Left ventricle myocardium inferior (tissue), 1 donor: ENCODE measurements at regions not wholly inside any gene's neighbourhood (a gene's known extent, or its start where the extent isn't known, plus 50 kb on each side); places are given as distances from the start of the nearest gene placed in this dataset.

Experiments
- DNase-seq: peaks from one replicate; pipeline ENCODE4 v3.0.0-alpha.2; 2020
- H3K27ac ChIP-seq: fragments of 200-600 bp; replicated peaks from 2 replicates; pipeline ENCODE4 v1.8.0; 2021
- H3K27me3 ChIP-seq: fragments of 200-600 bp; 2 replicates; pipeline ENCODE4 v1.8.0; 2021; ENCODE audit warnings: low read depth
- H3K36me3 ChIP-seq: fragments of 200-600 bp; 2 replicates; pipeline ENCODE4 v1.8.0; 2021
- H3K4me1 ChIP-seq: fragments of 200-600 bp; 2 replicates; pipeline ENCODE4 v1.8.0; 2021
- H3K4me3 ChIP-seq: fragments of 200-600 bp; 2 replicates; pipeline ENCODE4 v1.8.0; 2021; ENCODE audit warnings: mild to moderate bottlenecking, moderate library complexity
- H3K9me3 ChIP-seq: fragments of 200-600 bp; replicated peaks from 2 replicates; pipeline ENCODE4 v1.8.0; 2021
- CTCF ChIP-seq: fragments of 200-600 bp; IDR thresholded peaks from 2 replicates; pipeline ENCODE4 v1.8.0; 2021; ENCODE audit warnings: antibody characterized with exemption, mild to moderate bottlenecking, borderline replicate concordance
- intact Hi-C: fragments of 100-400 bp; cut with micrococcal nuclease; formaldehyde crosslinking; loops from one replicate; pipeline ENCODE4 v1.11.0; 2022
- donor health status: DM: no; HTN: yes; CAD: no; lungs with severe emphysema.

- intact Hi-C loops = no loop called here
- Histone ChIP-seq H3K27me3 (no peaks in the 10 kb centered on the region), H3K9me3 (peaks cover 6% of the 10 kb centered on the region), H3K36me3 (no peaks in the 10 kb centered on the region), H3K4me3 (no peak overlapping the region), H3K27ac (no peak overlapping the region), H3K4me1 (no peaks in the 10 kb centered on the region)
- peak; percentile 33 for TF ChIP-seq CTCF
- DNase-seq = no peak
Measured at GRCh38 chr3:65210026-65210814, 522.4 kb upstream of the ADAMTS9 start.

GRCh38 chr3:65202395-65202794 is 514.6 kb upstream of the ADAMTS9 start:
- no peak overlapping the region for H3K4me3 ChIP-seq
- H3K27ac ChIP-seq = no peak overlapping the region
- no peaks in the 10 kb centered on the region for H3K36me3 ChIP-seq
- peaks cover 6% of the 10 kb centered on the region for H3K9me3 ChIP-seq
- intact Hi-C loops = no loop called here
- DNase-seq = no peak
- H3K27me3 ChIP-seq = no peaks in the 10 kb centered on the region
- no peaks in the 10 kb centered on the region for H3K4me1 ChIP-seq
- no peak for TF ChIP-seq CTCF

GRCh38 chr3:65201926-65202325 is 514.1 kb upstream of the ADAMTS9 start:
- Histone ChIP-seq H3K27ac (no peak overlapping the region), H3K27me3 (no peaks in the 10 kb centered on the region), H3K9me3 (peaks cover 6% of the 10 kb centered on the region), H3K4me1 (no peaks in the 10 kb centered on the region), H3K36me3 (no peaks in the 10 kb centered on the region), H3K4me3 (no peak overlapping the region)
- no peak for TF ChIP-seq CTCF
- DNase-seq = no peak
- intact Hi-C loops = no loop called here

- no peak overlapping the region for H3K4me3 ChIP-seq
- no peak overlapping the region for H3K27ac ChIP-seq
- no peaks in the 10 kb centered on the region for H3K36me3 ChIP-seq
- no peaks in the 10 kb centered on the region for H3K27me3 ChIP-seq
- TF ChIP-seq CTCF = no peak
- DNase-seq = no peak
- no peaks in the 10 kb centered on the region for H3K9me3 ChIP-seq
- intact Hi-C loops = no loop called here
- H3K4me1 ChIP-seq = no peaks in the 10 kb centered on the region
Measured at GRCh38 chr3:65200310-65200970, 512.6 kb upstream of the ADAMTS9 start.

GRCh38 chr3:65196663-65197062 is 508.9 kb upstream of the ADAMTS9 start:
- intact Hi-C loops = no loop called here
- H3K27ac ChIP-seq = no peak overlapping the region
- no peak for TF ChIP-seq CTCF
- no peaks in the 10 kb centered on the region for H3K36me3 ChIP-seq
- H3K27me3 ChIP-seq = no peaks in the 10 kb centered on the region
- H3K4me3 ChIP-seq = no peak overlapping the region
- H3K4me1 ChIP-seq = no peaks in the 10 kb centered on the region
- DNase-seq = no peak
- H3K9me3 ChIP-seq = no peaks in the 10 kb centered on the region
